Thyroid gland (tissue), 4 donors: ENCODE measurements at regions not wholly inside any gene's neighbourhood (a gene's known extent, or its start where the extent isn't known, plus 50 kb on each side); places are given as distances from the start of the nearest gene placed in this dataset.

Experiments used
- DNase-seq, 2 donors: peaks; one replicate each; pipeline ENCODE4 v3.0.0-alpha.2; 2019
- H3K27ac ChIP-seq, 3 donors: fragments of 200-600 bp; sonication (generic); 1 replicate in 2 of 3; 2 replicates in 1 of 3; pipeline ENCODE4 v1.5.1; 2016 to 2019; ENCODE audit warnings: mild to moderate bottlenecking in 1 of 3, moderate library complexity in 1 of 3
- H3K27me3 ChIP-seq: fragments of 200-600 bp; sonication (generic); one replicate; pipeline ENCODE4 v1.5.1; 2019
- H3K36me3 ChIP-seq, 2 donors: fragments of 200-600 bp; sonication (generic); one replicate each; pipeline ENCODE4 v1.5.1; 2016 to 2019
- H3K4me1 ChIP-seq, 2 donors: fragments of 200-600 bp; sonication (generic); one replicate each; pipeline ENCODE4 v1.5.1; 2017 to 2019
- H3K4me3 ChIP-seq, 3 donors: fragments of 200-600 bp; sonication (generic); replicated peaks in 1 of 3; 1 replicate in 2 of 3; 2 replicates in 1 of 3; pipeline ENCODE4 v1.5.1; 2016; ENCODE audit warnings: mild to moderate bottlenecking in 1 of 3
- H3K9me3 ChIP-seq: fragments of 200-600 bp; sonication (generic); one replicate; pipeline ENCODE4 v1.5.1; 2017
- CTCF ChIP-seq, 6 experiments: fragments of 200-600 bp in 3 of 6; fragments of 450-650 bp in 3 of 6; sonication (generic) in 3 of 6; IDR thresholded peaks; one replicate each; pipeline ENCODE4 v1.5.1; 2016 to 2019; ENCODE audit warnings: antibody characterized with exemption in 6 of 6, mild to moderate bottlenecking in 2 of 6, inconsistent platforms in 1 of 6, moderate library complexity in 1 of 6
- POLR2A ChIP-seq, 2 donors: fragments of 450-650 bp; IDR thresholded peaks; one replicate each; pipeline ENCODE4 v1.6.1; 2017; ENCODE audit warnings: antibody characterized with exemption in 2 of 2, mild to moderate bottlenecking in 2 of 2, moderate library complexity in 1 of 2
- WGBS, 2 donors: methylation state at CpG; one replicate each; pipeline ENCODE4 v1.1.5; 2017; 5-methylcytosine and 5-hydroxymethylcytosine counted together
- intact Hi-C: fragments of 100-400 bp; cut with DNase I; formaldehyde crosslinking; loops from one replicate; pipeline ENCODE4 v1.15.1; 2023

- H3K9me3 ChIP-seq: no peaks in the 10 kb centered on the region
- no peak for DNase-seq
- WGBS, 2 donors: 82% methylated on average over 2 of the region's 2 CpGs
- H3K4me3 ChIP-seq: no peak overlapping the region
- no peaks in the 10 kb centered on the region for H3K36me3 ChIP-seq
- intact Hi-C loops: no loop called here
- H3K4me1 ChIP-seq: no peaks in the 10 kb centered on the region
- no peaks in the 10 kb centered on the region for H3K27me3 ChIP-seq
- TF ChIP-seq CTCF (IDR thresholded peaks at IDR 0.05) (no peak), POLR2A (IDR thresholded peaks at IDR 0.05) (no peak)
- H3K27ac ChIP-seq: no peak overlapping the region
Measured at GRCh38 chr2:31674446-31674845, 93.7 kb upstream of the SRD5A2 start.

- no peaks in the 10 kb centered on the region for H3K9me3 ChIP-seq
- H3K4me3 ChIP-seq: no peak overlapping the region
- no peak overlapping the region for H3K27ac ChIP-seq
- H3K27me3 ChIP-seq: no peaks in the 10 kb centered on the region
- WGBS, 2 donors: 41 to 50% methylated on average over 1 of the region's 1 CpG
- no peaks in the 10 kb centered on the region for H3K4me1 ChIP-seq
- intact Hi-C loops: no loop called here
- no peaks in the 10 kb centered on the region for H3K36me3 ChIP-seq
- no peak for TF ChIP-seq CTCF (IDR thresholded peaks at IDR 0.05)
- DNase-seq: no peak
Measured at GRCh38 chr2:31666878-31667277, 86.1 kb upstream of the SRD5A2 start.

- DNase-seq: no peak
- TF ChIP-seq CTCF (IDR thresholded peaks at IDR 0.05) (no peak), POLR2A (IDR thresholded peaks at IDR 0.05) (no peak)
- H3K4me1 ChIP-seq: no peaks in the 10 kb centered on the region
- no peaks in the 10 kb centered on the region for H3K36me3 ChIP-seq
- H3K4me3 ChIP-seq: no peak overlapping the region
- WGBS, 2 donors: 79 to 84% methylated on average over 2 of the region's 2 CpGs
- H3K27me3 ChIP-seq: no peaks in the 10 kb centered on the region
- no peak overlapping the region for H3K27ac ChIP-seq
- intact Hi-C loops: no loop called here
- no peaks in the 10 kb centered on the region for H3K9me3 ChIP-seq
Measured at GRCh38 chr2:31664949-31665724, 84.4 kb upstream of the SRD5A2 start.

GRCh38 chr2:31660812-31661335 lies 80.1 kb upstream of the SRD5A2 start:
- intact Hi-C loops: no loop called here
- TF ChIP-seq CTCF (IDR thresholded peaks at IDR 0.05): no peak
- TF ChIP-seq POLR2A (IDR thresholded peaks at IDR 0.05): no peak
- no peak for DNase-seq

GRCh38 chr2:31660165-31660564 lies 79.4 kb upstream of the SRD5A2 start:
- no peak overlapping the region for H3K27ac ChIP-seq
- no peaks in the 10 kb centered on the region for H3K36me3 ChIP-seq
- intact Hi-C loops: no loop called here
- H3K4me1 ChIP-seq: no peaks in the 10 kb centered on the region
- TF ChIP-seq POLR2A (IDR thresholded peaks at IDR 0.05) (no peak), CTCF (IDR thresholded peaks at IDR 0.05) (no peak)
- no peak overlapping the region for H3K4me3 ChIP-seq
- DNase-seq: no peak
- H3K9me3 ChIP-seq: no peaks in the 10 kb centered on the region
- no peaks in the 10 kb centered on the region for H3K27me3 ChIP-seq
- 84 to 94% methylated on average over 2 of the region's 2 CpGs for WGBS, 2 donors

More at GRCh38 chr2:31660812-31661335, 80.1 kb upstream of the SRD5A2 start:
- WGBS, 2 donors: 66 to 79% methylated on average over 2 of the region's 2 CpGs
- no peak overlapping the region for H3K4me3 ChIP-seq
- no peak overlapping the region for H3K27ac ChIP-seq
- no peaks in the 10 kb centered on the region for H3K4me1 ChIP-seq
- no peaks in the 10 kb centered on the region for H3K9me3 ChIP-seq
- H3K36me3 ChIP-seq: no peaks in the 10 kb centered on the region
- H3K27me3 ChIP-seq: no peaks in the 10 kb centered on the region
